Renal pelvis (tissue), 1 donor: ENCODE measurements at regions not wholly inside any gene's neighbourhood (a gene's known extent, or its start where the extent isn't known, plus 50 kb on each side); places are given as distances from the start of the nearest gene placed in this dataset.

Experiments used
- DNase-seq: peaks from one replicate; pipeline ENCODE4 v3.0.0-alpha.2; 2013

- DNase-seq, result no peak
These were observed 387.0 kb downstream of the LRFN5 start for GRCh38 chr14:41993687-41994086.

- DNase-seq, result no peak
These were observed 380.0 kb downstream of the LRFN5 start for GRCh38 chr14:41986700-41987099.

- no peak for DNase-seq
These were observed 379.5 kb downstream of the LRFN5 start for GRCh38 chr14:41986083-41986645.

GRCh38 chr14:41973178-41973577 lies 366.5 kb downstream of the LRFN5 start:
- DNase-seq, result no peak

GRCh38 chr14:41972531-41972930 lies 365.9 kb downstream of the LRFN5 start:
- no peak for DNase-seq

- DNase-seq, result no peak
These were observed 353.6 kb downstream of the LRFN5 start for GRCh38 chr14:41960281-41960680.

- DNase-seq, result no peak
These were observed 350.8 kb downstream of the LRFN5 start for GRCh38 chr14:41957459-41957858.
